HCT116 (cell line): ENCODE measurements at regions not wholly inside any gene's neighbourhood (a gene's known extent, or its start where the extent isn't known, plus 50 kb on each side); places are given as distances from the start of the nearest gene placed in this dataset.

Experiments used
- ATAC-seq: fragments of 200-7000 bp; cut with Tn5 transposase; 2 replicates; pipeline ENCODE4 v1.9.1; 2020; ENCODE audit warnings: mild to moderate bottlenecking, moderate library complexity
- BruUV-seq: library from RNA; stranded (reverse); fragments of 400-500 nt; replicated peaks from 2 replicates; lab custom pipeline; 2021; lab: Mats Ljungman, UMichigan
- CTCF ChIA-PET: fragments of 300-600 bp; sonication (Branson Sonifier 250); formaldehyde crosslinking; loops from one replicate; lab custom pipeline; 2021; ENCODE audit warnings: antibody characterized with exemption; lab: Charles Lee
- POLR2A ChIA-PET: fragments of 300-600, 350-600 bp; sonication (Branson Sonifier 250); formaldehyde crosslinking; loops from one replicate; lab custom pipeline; 2021; ENCODE audit warnings: antibody characterized with exemption; lab: Charles Lee
- RAD21 ChIA-PET, 2 experiments: fragments of 300-600 bp; sonication (Branson Sonifier 250); formaldehyde crosslinking; loops; one replicate each; lab custom pipeline; 2023; ENCODE audit warnings: low total read pairs in 2 of 2; ENCODE audit not compliant: uncharacterized antibody in 2 of 2, unreplicated experiment in 2 of 2, low non-redundant PET in 1 of 2; lab: Charles Lee
- DNase-seq: peaks from one replicate; pipeline ENCODE4 v3.0.0-alpha.2; 2010; ENCODE audit warnings: low read depth, low spot score
- H2AFZ ChIP-seq: fragments of 200-600 bp; shearing (Covaris generic), sonication (generic); 2 replicates; pipeline ENCODE4 v1.6.1; 2017; ENCODE audit warnings: low read depth, mixed run types, mixed read lengths, antibody characterized with exemption, low read length; ENCODE audit not compliant: poor library complexity, severe bottlenecking
- H3K27ac ChIP-seq: 2 replicates; pipeline ENCODE4 v1.5.1; 2012; ENCODE audit warnings: low read depth, low read length
- H3K27me3 ChIP-seq: fragments of 200-600 bp; sonication (generic); 2 replicates; pipeline ENCODE4 v1.6.1; 2016; ENCODE audit warnings: mixed run types, low read length, mixed read lengths; ENCODE audit not compliant: insufficient read depth
- H3K36me3 ChIP-seq, 2 experiments: fragments of 200-500 bp in 1 of 2; fragments of 200-600 bp in 1 of 2; sonication (Bioruptor generic) in 1 of 2; sonication (generic) in 1 of 2; 2 replicates each; pipeline versions ENCODE4 v1.5.1 to v1.6.1; 2014 to 2016; ENCODE audit warnings: low read length in 2 of 2, inconsistent platforms in 1 of 2, mixed read lengths in 1 of 2, mixed run types in 1 of 2; ENCODE audit not compliant: insufficient read depth in 2 of 2, control insufficient read depth in 1 of 2
- H3K4me1 ChIP-seq, 2 experiments: fragments of 200-600 bp in 1 of 2; sonication (generic) in 1 of 2; 2 replicates each; pipeline versions ENCODE4 v1.5.1 to v1.6.1; 2012 to 2017; ENCODE audit warnings: low read length in 2 of 2, inconsistent platforms in 1 of 2, mild to moderate bottlenecking in 1 of 2, mixed read lengths in 1 of 2, mixed run types in 1 of 2, moderate library complexity in 1 of 2; ENCODE audit not compliant: insufficient read depth in 2 of 2, control insufficient read depth in 1 of 2
- H3K4me2 ChIP-seq: fragments of 200-600 bp; sonication (generic); 2 replicates; pipeline ENCODE4 v1.6.1; 2017; ENCODE audit warnings: mixed run types, low read length, mixed read lengths
- H3K4me3 ChIP-seq, 2 experiments: fragments of 200-600 bp in 1 of 2; sonication (generic) in 1 of 2; replicated peaks in 1 of 2; 2 replicates each; pipeline ENCODE4 v1.5.1; 2011 to 2016; ENCODE audit warnings: low read length in 2 of 2, control low read depth in 1 of 2, low read depth in 1 of 2, mild to moderate bottlenecking in 1 of 2, mixed read lengths in 1 of 2, mixed run types in 1 of 2
- H3K79me2 ChIP-seq: fragments of 200-600 bp; sonication (generic); 2 replicates; pipeline ENCODE4 v1.6.1; 2017; ENCODE audit warnings: mild to moderate bottlenecking, mixed run types, low read length, moderate library complexity, mixed read lengths; ENCODE audit not compliant: insufficient read depth
- H3K9ac ChIP-seq: fragments of 200-600 bp; sonication (generic); 2 replicates; pipeline ENCODE4 v1.6.1; 2016; ENCODE audit warnings: low read length, mixed read lengths
- H3K9me2 ChIP-seq: fragments of 200-600 bp; sonication (generic), shearing (Covaris generic); 2 replicates; pipeline ENCODE4 v1.6.1; 2017; ENCODE audit warnings: mixed run types, mild to moderate bottlenecking, moderate library complexity; ENCODE audit not compliant: insufficient read depth
- H3K9me3 ChIP-seq, 2 experiments: fragments of 200-500 bp in 1 of 2; fragments of 200-600 bp in 1 of 2; sonication (Bioruptor generic) in 1 of 2; sonication (generic) in 1 of 2; 2 replicates each; pipeline ENCODE4 v1.6.1; 2014 to 2017; ENCODE audit warnings: low read length in 2 of 2, mixed read lengths in 2 of 2, inconsistent platforms in 1 of 2, low read depth in 1 of 2, mild to moderate bottlenecking in 1 of 2, mixed run types in 1 of 2, moderate library complexity in 1 of 2; ENCODE audit not compliant: control insufficient read depth in 1 of 2, insufficient read depth in 1 of 2
- H4K20me1 ChIP-seq: fragments of 200-600 bp; sonication (generic), shearing (Covaris generic); 2 replicates; pipeline ENCODE4 v1.6.1; 2017; ENCODE audit warnings: mixed run types, mild to moderate bottlenecking, moderate library complexity; ENCODE audit not compliant: insufficient read depth
- ATF3 ChIP-seq: IDR thresholded peaks from 2 replicates; pipeline ENCODE4 v1.6.1; 2012
- CBX3 ChIP-seq: IDR thresholded peaks from 2 replicates; pipeline ENCODE4 v1.6.1; 2012; ENCODE audit warnings: low read depth
- CEBPB ChIP-seq: IDR thresholded peaks from 2 replicates; pipeline ENCODE4 v1.6.1; 2012; ENCODE audit warnings: low read depth
- EGR1 ChIP-seq: IDR thresholded peaks from 2 replicates; pipeline ENCODE4 v1.6.1; 2012; ENCODE audit warnings: low read depth
- ELF1 ChIP-seq: IDR thresholded peaks from 2 replicates; pipeline ENCODE4 v1.6.1; 2012; ENCODE audit warnings: low read depth, borderline replicate concordance
- EZH2phosphoT487 ChIP-seq: fragments of 200-600 bp; IDR thresholded peaks from 2 replicates; pipeline ENCODE4 v1.6.1; 2018; ENCODE audit warnings: antibody characterized with exemption, borderline replicate concordance
- JUND ChIP-seq: IDR thresholded peaks from 2 replicates; pipeline ENCODE4 v1.6.1; 2012
- POLR2A ChIP-seq: IDR thresholded peaks from 2 replicates; pipeline ENCODE4 v1.7.0; 2011; ENCODE audit warnings: borderline replicate concordance; ENCODE audit not compliant: insufficient read depth, insufficient read length; ENCODE audit errors: extremely low read depth
- POLR2AphosphoS5 ChIP-seq: IDR thresholded peaks from 2 replicates; pipeline ENCODE4 v1.6.1; 2011; ENCODE audit warnings: mild to moderate bottlenecking, low read depth, low read length, moderate library complexity
- REST ChIP-seq: IDR thresholded peaks from 2 replicates; pipeline ENCODE4 v1.6.1; 2012; ENCODE audit warnings: low read depth
- SRF ChIP-seq: IDR thresholded peaks from 2 replicates; pipeline ENCODE4 v1.6.1; 2012; ENCODE audit warnings: low read depth
- TCF7L2 ChIP-seq: IDR thresholded peaks from 2 replicates; pipeline ENCODE4 v1.7.0; 2011; ENCODE audit warnings: borderline replicate concordance, inconsistent platforms; ENCODE audit not compliant: insufficient read depth, insufficient read length; ENCODE audit errors: extremely low read depth
- ZFX ChIP-seq: fragments of 450-650 bp; IDR thresholded peaks from 2 replicates; pipeline ENCODE4 v1.6.1; 2017
- ZNF274 ChIP-seq: fragments of 200-500 bp; sonication (Bioruptor generic); IDR thresholded peaks from 2 replicates; pipeline ENCODE4 v1.6.1; 2014; ENCODE audit warnings: mild to moderate bottlenecking, low read depth, low read length, inconsistent platforms
- intact Hi-C: fragments of 100-400 bp; cut with micrococcal nuclease; formaldehyde crosslinking; loops from 2 replicates; pipeline ENCODE4 v1.10.0; 2022

- Histone ChIP-seq H3K4me1 (no peaks in the 10 kb centered on the region), H3K27ac (no peak overlapping the region), H3K4me3 (no peak overlapping the region)
- DNase-seq, result no peak
- intact Hi-C loops, result no loop called here
- TF ChIP-seq POLR2A, result no peak
- no peak for TF ChIP-seq ATF3
- TF ChIP-seq TCF7L2, result no peak
- TF ChIP-seq EZH2phosphoT487, result no peak
- TF ChIP-seq ZNF274, result no peak
- TF ChIP-seq, all 23 proteins: peak for 0
- Histone ChIP-seq H3K36me3 (no peaks in the 10 kb centered on the region), H3K9me2 (no peaks in the 10 kb centered on the region), H3K79me2 (no peaks in the 10 kb centered on the region), H3K9me3 (no peaks in the 10 kb centered on the region; a peak in 1 of 4 replicates), H3K4me2 (no peak overlapping the region), H3K27me3 (peaks cover 14% of the 10 kb centered on the region; the same call in 1 of the 2 replicates), H2AFZ (no peak overlapping the region), H4K20me1 (no peaks in the 10 kb centered on the region), H3K9ac (no peak overlapping the region)
- ChIA-PET POLR2A (no interaction called here), CTCF (no interaction called here), RAD21 (no interaction called here)
- no TSS peak for BruUV-seq
- ATAC-seq, result no peak
These were observed 161.2 kb downstream of the IRX5 start for GRCh38 chr16:55091871-55092230.

- Histone ChIP-seq H3K9me2 (no peaks in the 10 kb centered on the region), H3K9ac (no peak overlapping the region), H3K4me3 (no peak overlapping the region), H4K20me1 (no peaks in the 10 kb centered on the region), H3K27ac (no peak overlapping the region), H3K4me2 (no peak overlapping the region), H3K9me3 (no peaks in the 10 kb centered on the region), H3K4me1 (no peaks in the 10 kb centered on the region), H2AFZ (no peak overlapping the region), H3K79me2 (no peaks in the 10 kb centered on the region), H3K27me3 (peaks cover 21% of the 10 kb centered on the region; the same call in 1 of the 2 replicates), H3K36me3 (no peaks in the 10 kb centered on the region)
- no TSS peak for BruUV-seq
- POLR2A ChIA-PET, result no interaction called here
- TF ChIP-seq POLR2A (no peak), JUND (no peak), POLR2AphosphoS5 (no peak), REST (no peak), SRF (no peak), CBX3 (no peak), ELF1 (no peak), ZFX (no peak), CEBPB (no peak), ZNF274 (no peak), EGR1 (no peak)
- ATAC-seq, result no peak
- CTCF ChIA-PET, result no interaction called here
- RAD21 ChIA-PET, result no interaction called here
- DNase-seq, result no peak
- intact Hi-C loops, result no loop called here
These were observed 169.4 kb downstream of the IRX5 start for GRCh38 chr16:55100100-55100499.
